Right lobe of liver (tissue), 4 donors: ENCODE measurements at regions not wholly inside any gene's neighbourhood (a gene's known extent, or its start where the extent isn't known, plus 50 kb on each side); places are given as distances from the start of the nearest gene placed in this dataset.

Experiments
- CTCF ChIP-seq, 4 donors: fragments of 200-600 bp in 3 of 4; fragments of 450-650 bp in 1 of 4; IDR thresholded peaks; one replicate each; pipeline versions ENCODE4 v1.5.1 to v1.8.0; 2016 to 2022; ENCODE audit warnings: antibody characterized with exemption in 4 of 4, mild to moderate bottlenecking in 2 of 4
- POLR2A ChIP-seq: fragments of 450-650 bp; IDR thresholded peaks from one replicate; pipeline ENCODE4 v1.6.1; 2017; ENCODE audit warnings: antibody characterized with exemption, mild to moderate bottlenecking
- donor health status: DM: no; HTN: no; CAD: no.
- donor health status: DM: no; HTN: no; CAD: no.
- donor health status: DM: no; HTN: yes; CAD: no.

- TF ChIP-seq CTCF (IDR thresholded peaks at IDR 0.05) (no peak), POLR2A (no peak)
These were observed 1541.2 kb downstream of the SLITRK1 start for GRCh38 chr13:82341116-82341515.
